ENCODE measurements at regions not wholly inside any gene's neighbourhood (a gene's known extent, or its start where the extent isn't known, plus 50 kb on each side); places are given as distances from the start of the nearest gene placed in this dataset.

GRCh38 chr2:215880970-215881369, 132.4 kb downstream of the MREG start:
- no peak for DNase-seq
- Histone ChIP-seq H3K27ac (no peak overlapping the region), H3K27me3 (no peaks in the 10 kb centered on the region), H3K4me1 (ENCODE audit: insufficient read depth) (no peaks in the 10 kb centered on the region), H3K4me3 (no peak overlapping the region), H3K36me3 (no peaks in the 10 kb centered on the region), H3K9me3 (no peaks in the 10 kb centered on the region)
- 58 to 83% (median 68%) methylated on average over 4 of the region's 4 CpGs for WGBS, 3 donors
- intact Hi-C loops (cut with DNase I): no loop called here
- no peak for TF ChIP-seq POLR2A (IDR thresholded peaks at IDR 0.05)

GRCh38 chr2:215879977-215880940, 133.1 kb downstream of the MREG start:
- Histone ChIP-seq H3K4me3 (no peak overlapping the region), H3K27ac (no peak overlapping the region), H3K9me3 (no peaks in the 10 kb centered on the region), H3K27me3 (no peaks in the 10 kb centered on the region), H3K4me1 (ENCODE audit: insufficient read depth) (no peaks in the 10 kb centered on the region), H3K36me3 (no peaks in the 10 kb centered on the region)
- no peak for DNase-seq
- no peak for TF ChIP-seq POLR2A (IDR thresholded peaks at IDR 0.05)
- TF ChIP-seq CTCF (IDR thresholded peaks at IDR 0.05): no peak
- intact Hi-C loops (cut with DNase I): no loop called here
- WGBS, 3 donors: 65 to 78% (median 68%) methylated on average over 8 of the region's 8 CpGs

- no peak for TF ChIP-seq CTCF (IDR thresholded peaks at IDR 0.05)
- no peak for TF ChIP-seq POLR2A (IDR thresholded peaks at IDR 0.05)
- no peak for TF ChIP-seq EP300 (IDR thresholded peaks at IDR 0.05)
- no peaks in the 10 kb centered on the region for H3K9me3 ChIP-seq
- intact Hi-C loops (cut with DNase I): no loop called here
- 82 to 88% (median 82%) methylated on average over 1 of the region's 1 CpG for WGBS, 3 donors
- no peak overlapping the region for H3K27ac ChIP-seq
- no peaks in the 10 kb centered on the region for H3K27me3 ChIP-seq
- DNase-seq: no peak
- no peaks in the 10 kb centered on the region for H3K36me3 ChIP-seq
- H3K4me1 ChIP-seq (ENCODE audit: insufficient read depth): no peaks in the 10 kb centered on the region
- no peak overlapping the region for H3K4me3 ChIP-seq
These were observed 134.0 kb downstream of the MREG start for GRCh38 chr2:215879331-215879730.

GRCh38 chr2:215878476-215879063, 134.8 kb downstream of the MREG start:
- Histone ChIP-seq H3K27me3 (no peaks in the 10 kb centered on the region), H3K4me3 (no peak overlapping the region), H3K27ac (no peak overlapping the region), H3K9me3 (no peaks in the 10 kb centered on the region), H3K4me1 (ENCODE audit: insufficient read depth) (no peaks in the 10 kb centered on the region), H3K36me3 (no peaks in the 10 kb centered on the region)
- intact Hi-C loops (cut with DNase I): no loop called here
- TF ChIP-seq CTCF (IDR thresholded peaks at IDR 0.05) (no peak), POLR2A (IDR thresholded peaks at IDR 0.05) (no peak), EP300 (IDR thresholded peaks at IDR 0.05) (no peak)
- DNase-seq: no peak
- 81 to 82% (median 81%) methylated on average over 4 of the region's 4 CpGs for WGBS, 3 donors

GRCh38 chr2:215876937-215877238, 136.5 kb downstream of the MREG start:
- Histone ChIP-seq H3K36me3 (no peaks in the 10 kb centered on the region), H3K27me3 (no peaks in the 10 kb centered on the region), H3K27ac (no peak overlapping the region), H3K9me3 (no peaks in the 10 kb centered on the region), H3K4me3 (no peak overlapping the region), H3K4me1 (ENCODE audit: insufficient read depth) (no peaks in the 10 kb centered on the region)
- WGBS, 3 donors: 91 to 94% (median 94%) methylated on average over 1 of the region's 1 CpG
- TF ChIP-seq EP300 (IDR thresholded peaks at IDR 0.05) (no peak), POLR2A (IDR thresholded peaks at IDR 0.05) (no peak), CTCF (IDR thresholded peaks at IDR 0.05) (no peak)
- DNase-seq: no peak
- intact Hi-C loops (cut with DNase I): no loop called here

Data from ovary (tissue), 7 donors.